ENCODE measurements at regions not wholly inside any gene's neighbourhood (a gene's known extent, or its start where the extent isn't known, plus 50 kb on each side); places are given as distances from the start of the nearest gene placed in this dataset.

- TF ChIP-seq CTCF (conservative IDR thresholded peaks at IDR 0.05 in 1 of 2, IDR thresholded peaks at IDR 0.05 in 1 of 2; ENCODE audit: low read depth in 1 of 2, low read length in 2 of 2) (no peak), EZH2 (IDR thresholded peaks at IDR 0.05; ENCODE audit: low read length, missing control alignments) (no peak)
These were observed 839.2 kb upstream of the FBXO33 start for GRCh38 chr14:40271480-40271879.

Measured in fibroblast of lung (primary cell).